Astrocyte (in vitro differentiated cells and primary cell): ENCODE measurements at regions not wholly inside any gene's neighbourhood (a gene's known extent, or its start where the extent isn't known, plus 50 kb on each side); places are given as distances from the start of the nearest gene placed in this dataset.

ENCODE experiments used
- EZH2 ChIP-seq: IDR thresholded peaks from 2 replicates; pipeline ENCODE4 v1.6.1; 2012; ENCODE audit warnings: mild to moderate bottlenecking, low read length, inconsistent platforms; ENCODE audit not compliant: insufficient read depth
- TF ChIP-seq, protein P1 (sequence below): IDR thresholded peaks from 2 replicates; pipeline ENCODE4 v1.5.1; 2011; ENCODE audit warnings: low read depth, mild to moderate bottlenecking, inconsistent platforms, low read length, moderate library complexity; ENCODE audit not compliant: insufficient read depth

DNA sequence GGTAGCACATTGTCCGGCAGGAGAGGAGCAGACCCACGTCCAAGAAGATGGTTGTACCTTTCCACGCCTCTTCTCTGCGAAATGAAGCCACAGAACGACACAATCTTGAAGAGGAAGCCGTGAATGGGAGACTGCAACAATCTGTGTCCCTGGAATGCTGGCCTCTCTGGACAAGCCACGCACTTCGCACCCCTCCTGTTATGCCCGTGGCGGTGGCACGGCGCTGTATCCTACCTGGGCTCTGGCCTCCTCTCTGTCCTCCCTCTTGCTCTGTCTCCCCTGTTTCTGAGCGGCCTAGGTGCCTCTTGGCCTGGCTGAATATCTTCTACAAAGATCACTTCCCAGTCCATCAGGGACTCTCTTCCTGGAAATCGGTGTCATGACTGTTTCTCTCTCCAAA lies 717.8 kb downstream of the KCNJ18 start:
- TF ChIP-seq, protein P1, sequence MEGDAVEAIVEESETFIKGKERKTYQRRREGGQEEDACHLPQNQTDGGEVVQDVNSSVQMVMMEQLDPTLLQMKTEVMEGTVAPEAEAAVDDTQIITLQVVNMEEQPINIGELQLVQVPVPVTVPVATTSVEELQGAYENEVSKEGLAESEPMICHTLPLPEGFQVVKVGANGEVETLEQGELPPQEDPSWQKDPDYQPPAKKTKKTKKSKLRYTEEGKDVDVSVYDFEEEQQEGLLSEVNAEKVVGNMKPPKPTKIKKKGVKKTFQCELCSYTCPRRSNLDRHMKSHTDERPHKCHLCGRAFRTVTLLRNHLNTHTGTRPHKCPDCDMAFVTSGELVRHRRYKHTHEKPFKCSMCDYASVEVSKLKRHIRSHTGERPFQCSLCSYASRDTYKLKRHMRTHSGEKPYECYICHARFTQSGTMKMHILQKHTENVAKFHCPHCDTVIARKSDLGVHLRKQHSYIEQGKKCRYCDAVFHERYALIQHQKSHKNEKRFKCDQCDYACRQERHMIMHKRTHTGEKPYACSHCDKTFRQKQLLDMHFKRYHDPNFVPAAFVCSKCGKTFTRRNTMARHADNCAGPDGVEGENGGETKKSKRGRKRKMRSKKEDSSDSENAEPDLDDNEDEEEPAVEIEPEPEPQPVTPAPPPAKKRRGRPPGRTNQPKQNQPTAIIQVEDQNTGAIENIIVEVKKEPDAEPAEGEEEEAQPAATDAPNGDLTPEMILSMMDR, result no peak
- no peak for TF ChIP-seq EZH2
